ENCODE measurements at regions not wholly inside any gene's neighbourhood (a gene's known extent, or its start where the extent isn't known, plus 50 kb on each side); places are given as distances from the start of the nearest gene placed in this dataset.

DNA sequence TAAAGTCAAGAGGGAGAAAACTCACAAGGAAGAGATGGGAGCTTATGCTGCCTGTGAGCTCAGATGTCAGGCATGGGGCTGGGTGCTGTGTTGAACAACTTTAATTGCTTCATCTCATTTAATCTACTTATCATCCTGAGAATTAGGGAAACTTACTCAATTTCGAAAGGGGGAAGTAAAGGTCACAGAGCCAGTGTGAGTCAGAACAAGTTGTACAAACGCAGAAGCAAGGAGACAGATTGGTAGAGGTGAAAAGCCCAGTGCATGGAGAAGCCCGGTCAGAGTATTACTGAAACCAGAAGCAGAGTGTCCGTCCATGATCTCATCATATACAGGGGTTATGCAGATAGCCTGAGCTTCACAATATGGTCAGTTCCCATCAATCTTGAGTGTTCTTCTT is 281.1 kb upstream of the POU3F3 start:
- TF ChIP-seq GATA2 (IDR thresholded peaks at IDR 0.05; ENCODE audit: low read depth, low read length): no peak
- no peak for TF ChIP-seq GATA3 (IDR thresholded peaks at IDR 0.05; ENCODE audit: low read depth, low read length)
